Endometrium (tissue), 2 donors: ENCODE measurements at regions not wholly inside any gene's neighbourhood (a gene's known extent, or its start where the extent isn't known, plus 50 kb on each side); places are given as distances from the start of the nearest gene placed in this dataset.
A peak's percentile ranks its signal among the peaks of the same experiment; 100 is the strongest.

Source experiments
- FAIRE-seq: peaks from 2 replicates; lab custom pipeline; 2012; peaks lifted over from hg19 to GRCh38; lab: Jason Lieb, UNC
- donor health status: control.
- donor health status: control.

- no peak for FAIRE-seq
Observed at GRCh38 chr1:47575855-47576757, 138.3 kb downstream of the FOXD2 start.

- no peak for FAIRE-seq
Observed at GRCh38 chr1:47576758-47577115, 138.9 kb downstream of the FOXD2 start.

GRCh38 chr1:47577303-47578025, 139.6 kb downstream of the FOXD2 start:
- no peak for FAIRE-seq

- peak; percentile 77 for FAIRE-seq
Observed at GRCh38 chr1:47578026-47578720, 140.3 kb downstream of the FOXD2 start.

GRCh38 chr1:47578721-47579419, 141.0 kb downstream of the FOXD2 start:
- FAIRE-seq: peak; percentile 98

- no peak for FAIRE-seq
Observed at GRCh38 chr1:47579809-47580208, 142.0 kb downstream of the FOXD2 start.

- no peak for FAIRE-seq
Observed at GRCh38 chr1:47580451-47580995, 142.7 kb downstream of the FOXD2 start.

GRCh38 chr1:47582891-47583608, 145.2 kb downstream of the FOXD2 start:
- FAIRE-seq: no peak

- no peak for FAIRE-seq
Observed at GRCh38 chr1:47584249-47584648, 146.4 kb downstream of the FOXD2 start.

GRCh38 chr1:47585141-47585902, 147.5 kb downstream of the FOXD2 start:
- no peak for FAIRE-seq

GRCh38 chr1:47587891-47588582, 150.2 kb downstream of the FOXD2 start:
- no peak for FAIRE-seq

GRCh38 chr1:47590523-47591225, 152.8 kb downstream of the FOXD2 start:
- no peak for FAIRE-seq

- no peak for FAIRE-seq
Observed at GRCh38 chr1:47591801-47592200, 154.0 kb downstream of the FOXD2 start.

- FAIRE-seq: no peak
Observed at GRCh38 chr1:47592296-47593012, 154.6 kb downstream of the FOXD2 start.

- no peak for FAIRE-seq
Observed at GRCh38 chr1:47593013-47593568, 155.2 kb downstream of the FOXD2 start.

- no peak for FAIRE-seq
Observed at GRCh38 chr1:47593598-47594285, 155.9 kb downstream of the FOXD2 start.

GRCh38 chr1:47594627-47595026, 156.8 kb downstream of the FOXD2 start:
- FAIRE-seq: no peak

- no peak for FAIRE-seq
Observed at GRCh38 chr1:47596328-47596727, 158.5 kb downstream of the FOXD2 start.
